ENCODE measurements at regions not wholly inside any gene's neighbourhood (a gene's known extent, or its start where the extent isn't known, plus 50 kb on each side); places are given as distances from the start of the nearest gene placed in this dataset.

DNA sequence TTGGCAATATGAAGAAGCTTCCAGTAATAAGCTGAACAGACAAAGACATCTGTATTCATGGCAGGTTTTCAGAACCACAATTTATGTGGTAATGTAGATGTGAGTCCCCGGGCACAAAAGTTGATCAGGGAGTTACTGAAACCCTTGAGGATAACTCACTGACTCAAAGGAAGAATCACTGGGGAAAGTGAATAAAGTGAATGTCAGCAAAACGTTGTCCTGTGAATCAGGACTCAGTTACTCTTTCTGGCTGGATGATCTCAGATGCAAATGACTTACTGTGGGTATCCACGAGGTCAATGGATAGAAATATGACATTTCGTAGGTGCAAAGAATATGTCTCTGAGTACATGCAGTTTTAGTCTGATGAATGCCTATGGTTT is 172.8 kb upstream of the CTBP2 start:
- no peak for TF ChIP-seq POLR2A (IDR thresholded peaks at IDR 0.05; ENCODE audit: low read length)
- TF ChIP-seq GATA1 (IDR thresholded peaks at IDR 0.05; ENCODE audit: low read depth, low read length), result no peak

Data from erythroblast (primary cell).